Nephron progenitor cell (in vitro differentiated cells): ENCODE measurements at regions not wholly inside any gene's neighbourhood (a gene's known extent, or its start where the extent isn't known, plus 50 kb on each side); places are given as distances from the start of the nearest gene placed in this dataset.

Experiments used
- DNase-seq: peaks from one replicate; pipeline ENCODE4 v3.0.0; 2021
- H3K27ac Mint-ChIP-seq: 2 replicates; pipeline ENCODE4 v1.8.0; 2021; ENCODE audit warnings: mild to moderate bottlenecking, moderate library complexity, mixed read lengths
- H3K27me3 Mint-ChIP-seq: 2 replicates; pipeline ENCODE4 v1.8.0; 2021; ENCODE audit warnings: mild to moderate bottlenecking, low read depth, mixed read lengths; ENCODE audit not compliant: poor library complexity
- H3K36me3 Mint-ChIP-seq: 2 replicates; pipeline ENCODE4 v1.8.0; 2021; ENCODE audit warnings: low read depth, mixed read lengths
- H3K4me1 Mint-ChIP-seq: 2 replicates; pipeline ENCODE4 v1.8.0; 2021; ENCODE audit warnings: mixed read lengths
- H3K4me3 Mint-ChIP-seq: 2 replicates; pipeline ENCODE4 v1.8.0; 2021; ENCODE audit warnings: mild to moderate bottlenecking, moderate library complexity, mixed read lengths
- H3K9me3 Mint-ChIP-seq: 2 replicates; pipeline ENCODE4 v1.8.0; 2021; ENCODE audit warnings: mild to moderate bottlenecking, moderate library complexity, mixed read lengths
- CTCF ChIP-seq: fragments of 200-600 bp; sonication (generic); IDR thresholded peaks from 2 replicates; pipeline ENCODE4 v1.5.0; 2021; ENCODE audit warnings: antibody characterized with exemption

- peaks cover 6% of the 10 kb centered on the region for H3K9me3 Mint-ChIP-seq
- no peak overlapping the region for H3K4me3 Mint-ChIP-seq
- H3K4me1 Mint-ChIP-seq = no peaks in the 10 kb centered on the region
- no peak for DNase-seq
- H3K27me3 Mint-ChIP-seq = no peaks in the 10 kb centered on the region
- no peaks in the 10 kb centered on the region for H3K36me3 Mint-ChIP-seq
- no peak for TF ChIP-seq CTCF
- H3K27ac Mint-ChIP-seq = no peak overlapping the region
These were observed 103.7 kb upstream of the CD93 start for GRCh38 chr20:23189854-23190253.

GRCh38 chr20:23189341-23189740 lies 103.2 kb upstream of the CD93 start:
- Mint-ChIP-seq H3K9me3 (peaks cover 11% of the 10 kb centered on the region), H3K27me3 (no peaks in the 10 kb centered on the region), H3K4me1 (no peaks in the 10 kb centered on the region), H3K27ac (no peak overlapping the region), H3K4me3 (no peak overlapping the region), H3K36me3 (no peaks in the 10 kb centered on the region)
- no peak for DNase-seq
- TF ChIP-seq CTCF = no peak

GRCh38 chr20:23188377-23189169 lies 102.4 kb upstream of the CD93 start:
- no peaks in the 10 kb centered on the region for H3K27me3 Mint-ChIP-seq
- no peaks in the 10 kb centered on the region for H3K36me3 Mint-ChIP-seq

GRCh38 chr20:23187751-23188150 lies 101.6 kb upstream of the CD93 start:
- H3K9me3 Mint-ChIP-seq = peaks cover 19% of the 10 kb centered on the region
- DNase-seq = no peak

More at GRCh38 chr20:23188377-23189169, 102.4 kb upstream of the CD93 start:
- peaks cover 14% of the 10 kb centered on the region for H3K9me3 Mint-ChIP-seq
- no peak overlapping the region for H3K27ac Mint-ChIP-seq
- H3K4me1 Mint-ChIP-seq = no peaks in the 10 kb centered on the region
- DNase-seq = no peak
- TF ChIP-seq CTCF = no peak
- no peak overlapping the region for H3K4me3 Mint-ChIP-seq

GRCh38 chr20:23186808-23187207 lies 100.7 kb upstream of the CD93 start:
- peaks cover 27% of the 10 kb centered on the region for H3K9me3 Mint-ChIP-seq
- DNase-seq = no peak
- H3K27me3 Mint-ChIP-seq = no peaks in the 10 kb centered on the region

More at GRCh38 chr20:23187751-23188150, 101.6 kb upstream of the CD93 start:
- Mint-ChIP-seq H3K27ac (no peak overlapping the region), H3K4me3 (no peak overlapping the region), H3K36me3 (no peaks in the 10 kb centered on the region), H3K27me3 (no peaks in the 10 kb centered on the region), H3K4me1 (no peaks in the 10 kb centered on the region)
- TF ChIP-seq CTCF = no peak

More at GRCh38 chr20:23186808-23187207, 100.7 kb upstream of the CD93 start:
- H3K4me1 Mint-ChIP-seq = no peaks in the 10 kb centered on the region
- H3K4me3 Mint-ChIP-seq = no peak overlapping the region
- TF ChIP-seq CTCF = no peak
- no peaks in the 10 kb centered on the region for H3K36me3 Mint-ChIP-seq
- no peak overlapping the region for H3K27ac Mint-ChIP-seq
